ENCODE measurements at regions not wholly inside any gene's neighbourhood (a gene's known extent, or its start where the extent isn't known, plus 50 kb on each side); places are given as distances from the start of the nearest gene placed in this dataset.

GRCh38 chr7:136424058-136424457 lies 444.4 kb upstream of the CHRM2 start:
- TF ChIP-seq CTCF (conservative IDR thresholded peaks at IDR 0.05) (no peak), ZFX (IDR thresholded peaks at IDR 0.05) (no peak)

Data from C4-2B (cell line).